Cardiac septum (tissue), 1 donor: ENCODE measurements at regions not wholly inside any gene's neighbourhood (a gene's known extent, or its start where the extent isn't known, plus 50 kb on each side); places are given as distances from the start of the nearest gene placed in this dataset.

ENCODE experiments used
- DNase-seq: peaks from one replicate; pipeline ENCODE4 v3.0.0-alpha.2; 2020; ENCODE audit warnings: low spot score
- intact Hi-C: fragments of 100-400 bp; cut with DNase I; formaldehyde crosslinking; loops from one replicate; pipeline ENCODE4 v1.14.0; 2022
- donor health status: DM: no; HTN: no; CAD: no.

- intact Hi-C loops = loop anchor here (5.0 to 10.0 kb wide), 2 partner anchors 169 to 223 kb away; no protein-coding TSS in a partner anchor
Measured at GRCh38 chr17:77601054-77601979, 357.2 kb upstream of the TNRC6C start.

GRCh38 chr17:77602062-77602746 lies 356.3 kb upstream of the TNRC6C start:
- DNase-seq = peak; percentile 89
- intact Hi-C loops = loop anchor here (2.0 to 10.0 kb wide), 4 partner anchors 59 to 223 kb away; no protein-coding TSS in a partner anchor

More at GRCh38 chr17:77601054-77601979, 357.2 kb upstream of the TNRC6C start:
- DNase-seq = no peak

GRCh38 chr17:77602883-77603640 lies 355.4 kb upstream of the TNRC6C start:
- intact Hi-C loops = loop anchor here (2.0 to 10.0 kb wide), 4 partner anchors 60 to 222 kb away; no protein-coding TSS in a partner anchor
- no peak for DNase-seq

- DNase-seq = no peak
- intact Hi-C loops = loop anchor here (2.0 to 10.0 kb wide), 3 partner anchors 76 to 220 kb away; no protein-coding TSS in a partner anchor
Measured at GRCh38 chr17:77604301-77604972, 354.1 kb upstream of the TNRC6C start.

- DNase-seq = no peak
- intact Hi-C loops = loop anchor here (2.0 to 10.0 kb wide), 3 partner anchors 76 to 220 kb away; no protein-coding TSS in a partner anchor
Measured at GRCh38 chr17:77604973-77605313, 353.6 kb upstream of the TNRC6C start.

- DNase-seq = no peak
- intact Hi-C loops = loop anchor here (10.0 kb wide), 1 partner anchor 218 kb away; no protein-coding TSS in a partner anchor
Measured at GRCh38 chr17:77606146-77606864, 352.2 kb upstream of the TNRC6C start.

- DNase-seq = no peak
- intact Hi-C loops = loop anchor here (10.0 kb wide), 1 partner anchor 218 kb away; no protein-coding TSS in a partner anchor
Measured at GRCh38 chr17:77606865-77607210, 351.7 kb upstream of the TNRC6C start.

- intact Hi-C loops = loop anchor here (10.0 kb wide), 1 partner anchor 217 kb away; no protein-coding TSS in a partner anchor
- no peak for DNase-seq
Measured at GRCh38 chr17:77607606-77608005, 350.9 kb upstream of the TNRC6C start.

GRCh38 chr17:77608431-77608830 lies 350.1 kb upstream of the TNRC6C start:
- intact Hi-C loops = loop anchor here (10.0 kb wide), 1 partner anchor 216 kb away; no protein-coding TSS in a partner anchor
- no peak for DNase-seq

GRCh38 chr17:77609553-77610517 lies 348.7 kb upstream of the TNRC6C start:
- intact Hi-C loops = loop anchor here (10.0 kb wide), 1 partner anchor 215 kb away; no protein-coding TSS in a partner anchor

GRCh38 chr17:77610518-77610893 lies 348.0 kb upstream of the TNRC6C start:
- intact Hi-C loops = no loop called here
- DNase-seq = no peak

More at GRCh38 chr17:77609553-77610517, 348.7 kb upstream of the TNRC6C start:
- no peak for DNase-seq

GRCh38 chr17:77610972-77611521 lies 347.5 kb upstream of the TNRC6C start:
- DNase-seq = no peak
- intact Hi-C loops = no loop called here

GRCh38 chr17:77611791-77612502 lies 346.6 kb upstream of the TNRC6C start:
- DNase-seq = no peak
- intact Hi-C loops = no loop called here

GRCh38 chr17:77613218-77613617 lies 345.3 kb upstream of the TNRC6C start:
- intact Hi-C loops = no loop called here
- no peak for DNase-seq

GRCh38 chr17:77613627-77614026 lies 344.9 kb upstream of the TNRC6C start:
- intact Hi-C loops = no loop called here
- no peak for DNase-seq

GRCh38 chr17:77615703-77616253 lies 342.7 kb upstream of the TNRC6C start:
- DNase-seq = no peak
- intact Hi-C loops = no loop called here
